ENCODE measurements at regions not wholly inside any gene's neighbourhood (a gene's known extent, or its start where the extent isn't known, plus 50 kb on each side); places are given as distances from the start of the nearest gene placed in this dataset.

GRCh38 chr1:213569816-213570150 lies 418.0 kb upstream of the PROX1 start:
- Histone ChIP-seq H3K9me3 (no peaks in the 10 kb centered on the region), H3K4me1 (peaks cover 0 to 8% (median 4%) of the 10 kb centered on the region in 4 donors), H3K27me3 (no peaks in the 10 kb centered on the region), H3K36me3 (no peaks in the 10 kb centered on the region), H3K4me3 (no peak overlapping the region), H3K27ac (peak overlapping the region in 1 of 4 donors; percentile 32)
- in situ Hi-C loops (cut with MboI; ENCODE audit: low pct_ligation_motif_present in 1 of 4, low pct_unique_long_range_greater_than_20kb in 1 of 4, low sequenced_read_pairs in 3 of 4): loop anchor here in 3 of 4 donors (25.0 kb wide), 2 partner anchors 543 to 568 kb away; no protein-coding TSS in a partner anchor
- intact Hi-C loops (cut with DNase I; ENCODE audit: low total_unique reads): no loop called here
- TF ChIP-seq POLR2AphosphoS5 (IDR thresholded peaks at IDR 0.05) (no peak), EP300 (IDR thresholded peaks at IDR 0.05; ENCODE audit: low read depth) (no peak), POLR2A (IDR thresholded peaks at IDR 0.05) (no peak), CTCF (IDR thresholded peaks at IDR 0.05) (no peak)
- DNase-seq: no peak
- WGBS, 2 donors (ENCODE audit: low coverage in 1 of 2): 45 to 50% methylated on average over 4 of the region's 4 CpGs

GRCh38 chr1:213570487-213570886 lies 417.3 kb upstream of the PROX1 start:
- Histone ChIP-seq H3K9me3 (no peaks in the 10 kb centered on the region), H3K36me3 (no peaks in the 10 kb centered on the region), H3K27ac (no peak overlapping the region), H3K27me3 (no peaks in the 10 kb centered on the region), H3K4me1 (peaks cover 0 to 8% (median 4%) of the 10 kb centered on the region in 4 donors), H3K4me3 (no peak overlapping the region)
- TF ChIP-seq POLR2AphosphoS5 (IDR thresholded peaks at IDR 0.05) (no peak), POLR2A (IDR thresholded peaks at IDR 0.05) (no peak), CTCF (IDR thresholded peaks at IDR 0.05) (no peak), EP300 (IDR thresholded peaks at IDR 0.05; ENCODE audit: low read depth) (no peak)
- intact Hi-C loops (cut with DNase I; ENCODE audit: low total_unique reads) (no loop called here), in situ Hi-C loops (cut with MboI; ENCODE audit: low pct_ligation_motif_present in 1 of 4, low pct_unique_long_range_greater_than_20kb in 1 of 4, low sequenced_read_pairs in 3 of 4) (loop anchor here in 3 of 4 donors (25.0 kb wide), 2 partner anchors 542 to 567 kb away; no protein-coding TSS in a partner anchor)
- DNase-seq: no peak
- 50 to 83% methylated on average over 1 to 2 of the region's 2 CpGs for WGBS, 2 donors (ENCODE audit: low coverage in 1 of 2)

GRCh38 chr1:213571419-213571818 lies 416.4 kb upstream of the PROX1 start:
- TF ChIP-seq EP300 (IDR thresholded peaks at IDR 0.05; ENCODE audit: low read depth): no peak
- TF ChIP-seq POLR2A (IDR thresholded peaks at IDR 0.05): no peak
- TF ChIP-seq POLR2AphosphoS5 (IDR thresholded peaks at IDR 0.05): no peak
- no peak for TF ChIP-seq CTCF (IDR thresholded peaks at IDR 0.05)
- 91 to 100% methylated on average over 1 to 3 of the region's 3 CpGs for WGBS, 2 donors (ENCODE audit: low coverage in 1 of 2)
- Histone ChIP-seq H3K27me3 (no peaks in the 10 kb centered on the region), H3K4me1 (peaks cover 0 to 8% (median 4%) of the 10 kb centered on the region in 4 donors), H3K27ac (no peak overlapping the region), H3K36me3 (no peaks in the 10 kb centered on the region), H3K4me3 (no peak overlapping the region), H3K9me3 (no peaks in the 10 kb centered on the region)
- intact Hi-C loops (cut with DNase I; ENCODE audit: low total_unique reads): no loop called here
- in situ Hi-C loops (cut with MboI; ENCODE audit: low pct_ligation_motif_present in 1 of 4, low pct_unique_long_range_greater_than_20kb in 1 of 4, low sequenced_read_pairs in 3 of 4): loop anchor here in 3 of 4 donors (25.0 kb wide), 2 partner anchors 541 to 566 kb away; no protein-coding TSS in a partner anchor
- DNase-seq: no peak

- intact Hi-C loops (cut with DNase I; ENCODE audit: low total_unique reads) (no loop called here), in situ Hi-C loops (cut with MboI; ENCODE audit: low pct_ligation_motif_present in 1 of 4, low pct_unique_long_range_greater_than_20kb in 1 of 4, low sequenced_read_pairs in 3 of 4) (loop anchor here in 3 of 4 donors (25.0 kb wide), 2 partner anchors 540 to 565 kb away; no protein-coding TSS in a partner anchor)
- Histone ChIP-seq H3K9me3 (no peaks in the 10 kb centered on the region), H3K27me3 (no peaks in the 10 kb centered on the region), H3K27ac (no peak overlapping the region), H3K4me3 (no peak overlapping the region), H3K4me1 (peaks cover 0 to 8% (median 4%) of the 10 kb centered on the region in 4 donors), H3K36me3 (no peaks in the 10 kb centered on the region)
- TF ChIP-seq POLR2AphosphoS5 (IDR thresholded peaks at IDR 0.05) (no peak), POLR2A (IDR thresholded peaks at IDR 0.05) (no peak), CTCF (IDR thresholded peaks at IDR 0.05) (no peak), EP300 (IDR thresholded peaks at IDR 0.05; ENCODE audit: low read depth) (no peak)
- whole genome bisulfite sequencing, 2 donors (ENCODE audit: low coverage in 1 of 2): 79 to 84% methylated on average over 8 of the region's 8 CpGs
- DNase-seq: no peak
Observed at GRCh38 chr1:213571843-213572242, 415.9 kb upstream of the PROX1 start.
